ENCODE measurements at regions not wholly inside any gene's neighbourhood (a gene's known extent, or its start where the extent isn't known, plus 50 kb on each side); places are given as distances from the start of the nearest gene placed in this dataset.

DNA sequence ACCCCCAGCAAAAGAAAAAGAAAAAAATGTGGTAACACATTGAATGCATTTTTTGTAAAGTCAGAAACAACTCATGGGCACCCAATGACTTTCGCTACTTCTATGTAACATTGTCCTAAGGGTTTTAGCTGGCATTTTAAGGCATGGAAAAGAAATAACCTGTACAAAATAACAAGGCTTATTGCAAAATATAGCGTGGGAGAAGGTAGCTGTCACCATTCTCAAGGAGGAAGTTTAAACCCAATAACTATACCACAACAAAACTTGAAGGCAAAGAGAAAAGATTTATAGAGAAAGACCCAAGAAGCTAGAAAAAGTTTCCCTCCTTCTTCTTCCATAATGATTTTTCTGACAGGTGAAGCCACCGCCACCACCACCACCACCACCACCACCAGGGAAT, 55.7 kb upstream of the ACP3 start:
- Histone ChIP-seq H3K9ac (ENCODE audit: low read length) (no peak overlapping the region), H3K27me3 (replicated peaks; ENCODE audit: control insufficient read depth, insufficient read depth, low read length) (no peaks in the 10 kb centered on the region), H3K36me3 (ENCODE audit: control insufficient read depth, insufficient read depth, low read length, severe bottlenecking) (no peaks in the 10 kb centered on the region), H3K4me3 (ENCODE audit: low read length) (no peak overlapping the region), H3K4me1 (ENCODE audit: control insufficient read depth, insufficient read depth, low read length) (peaks cover 19% of the 10 kb centered on the region), H3K9me3 (ENCODE audit: control insufficient read depth, low read length) (no peaks in the 10 kb centered on the region)
- DNase-seq (ENCODE audit: low read depth) = no peak

DNA sequence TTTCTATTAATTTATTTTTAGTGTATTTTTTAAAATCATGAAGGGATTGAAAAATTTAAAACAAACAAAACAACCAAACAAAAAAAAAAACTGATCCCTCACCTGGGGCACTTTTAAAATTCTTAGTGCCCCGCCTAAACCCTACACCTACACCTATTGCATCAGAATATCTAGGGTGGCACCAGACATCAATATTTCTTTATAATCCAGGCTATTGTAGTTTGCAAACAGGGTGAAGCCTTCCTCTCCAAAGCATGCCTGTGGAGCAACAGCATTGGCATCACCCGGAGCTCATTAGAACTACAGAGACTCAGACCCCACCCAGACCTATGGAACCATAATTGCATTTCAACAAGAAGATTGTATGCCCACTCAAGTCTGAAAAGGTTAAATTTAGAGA, 54.9 kb upstream of the ACP3 start:
- no peak for DNase-seq (ENCODE audit: low read depth)
- no peak overlapping the region for H3K4me3 ChIP-seq (ENCODE audit: low read length)
- H3K36me3 ChIP-seq (ENCODE audit: control insufficient read depth, insufficient read depth, low read length, severe bottlenecking) = no peaks in the 10 kb centered on the region
- H3K27me3 ChIP-seq (replicated peaks; ENCODE audit: control insufficient read depth, insufficient read depth, low read length) = no peaks in the 10 kb centered on the region
- no peak overlapping the region for H3K9ac ChIP-seq (ENCODE audit: low read length)
- H3K4me1 ChIP-seq (ENCODE audit: control insufficient read depth, insufficient read depth, low read length) = peaks cover 13% of the 10 kb centered on the region
- no peaks in the 10 kb centered on the region for H3K9me3 ChIP-seq (ENCODE audit: control insufficient read depth, low read length)

DNA sequence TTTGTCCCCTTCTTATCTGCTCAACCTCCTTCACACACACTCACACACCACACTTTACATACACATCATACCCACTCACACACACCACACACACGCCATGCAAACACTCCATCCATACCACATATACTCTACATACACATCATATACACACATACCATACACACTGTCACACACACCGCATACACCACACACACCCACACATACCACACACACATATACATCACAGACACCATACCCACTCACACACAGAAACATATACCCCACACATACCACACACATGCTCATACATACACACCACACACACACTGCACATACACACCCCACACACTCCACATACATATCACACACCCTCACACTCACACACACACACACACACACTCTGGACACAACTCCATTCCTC, 54.3 kb upstream of the ACP3 start:
- Histone ChIP-seq H3K4me1 (ENCODE audit: control insufficient read depth, insufficient read depth, low read length) (peaks cover 11% of the 10 kb centered on the region), H3K36me3 (ENCODE audit: control insufficient read depth, insufficient read depth, low read length, severe bottlenecking) (no peaks in the 10 kb centered on the region), H3K9me3 (ENCODE audit: control insufficient read depth, low read length) (no peaks in the 10 kb centered on the region), H3K4me3 (ENCODE audit: low read length) (no peak overlapping the region), H3K27me3 (replicated peaks; ENCODE audit: control insufficient read depth, insufficient read depth, low read length) (no peaks in the 10 kb centered on the region), H3K9ac (ENCODE audit: low read length) (no peak overlapping the region)
- no peak for DNase-seq (ENCODE audit: low read depth)

DNA sequence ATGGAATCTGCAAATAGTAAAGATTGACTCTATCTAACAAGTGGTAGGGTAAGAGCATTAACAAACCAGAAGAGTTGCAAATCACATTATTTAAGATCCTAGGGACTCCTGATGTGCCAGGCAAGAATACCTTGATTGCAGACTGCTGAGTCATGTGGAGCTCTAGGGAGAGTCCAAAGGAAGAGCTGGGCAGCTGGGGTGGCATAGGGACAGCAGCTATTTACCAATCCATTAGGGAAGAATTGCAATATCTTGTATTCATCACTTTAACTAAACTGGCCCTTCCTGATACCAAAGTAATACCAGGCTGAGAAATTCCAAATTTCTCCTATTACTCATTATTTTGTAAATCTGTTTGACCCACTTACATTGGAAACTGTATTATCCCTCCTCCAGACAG, 52.2 kb upstream of the ACP3 start:
- H3K36me3 ChIP-seq (ENCODE audit: control insufficient read depth, insufficient read depth, low read length, severe bottlenecking) = no peaks in the 10 kb centered on the region
- no peaks in the 10 kb centered on the region for H3K27me3 ChIP-seq (replicated peaks; ENCODE audit: control insufficient read depth, insufficient read depth, low read length)
- H3K9me3 ChIP-seq (ENCODE audit: control insufficient read depth, low read length) = no peaks in the 10 kb centered on the region
- peaks cover 11% of the 10 kb centered on the region for H3K4me1 ChIP-seq (ENCODE audit: control insufficient read depth, insufficient read depth, low read length)
- H3K4me3 ChIP-seq (ENCODE audit: low read length) = no peak overlapping the region
- DNase-seq (ENCODE audit: low read depth) = no peak
- no peak overlapping the region for H3K9ac ChIP-seq (ENCODE audit: low read length)

GRCh38 chr3:132265488-132265887, 51.7 kb upstream of the ACP3 start:
- Histone ChIP-seq H3K9me3 (ENCODE audit: control insufficient read depth, low read length) (no peaks in the 10 kb centered on the region), H3K4me3 (ENCODE audit: low read length) (no peak overlapping the region), H3K4me1 (ENCODE audit: control insufficient read depth, insufficient read depth, low read length) (peaks cover 11% of the 10 kb centered on the region), H3K9ac (ENCODE audit: low read length) (no peak overlapping the region), H3K27me3 (replicated peaks; ENCODE audit: control insufficient read depth, insufficient read depth, low read length) (no peaks in the 10 kb centered on the region), H3K36me3 (ENCODE audit: control insufficient read depth, insufficient read depth, low read length, severe bottlenecking) (no peaks in the 10 kb centered on the region)
- no peak for DNase-seq (ENCODE audit: low read depth)

- Histone ChIP-seq H3K9me3 (ENCODE audit: control insufficient read depth, low read length) (no peaks in the 10 kb centered on the region), H3K4me3 (ENCODE audit: low read length) (no peak overlapping the region), H3K9ac (ENCODE audit: low read length) (no peak overlapping the region), H3K36me3 (ENCODE audit: control insufficient read depth, insufficient read depth, low read length, severe bottlenecking) (no peaks in the 10 kb centered on the region), H3K27me3 (replicated peaks; ENCODE audit: control insufficient read depth, insufficient read depth, low read length) (no peaks in the 10 kb centered on the region), H3K4me1 (ENCODE audit: control insufficient read depth, insufficient read depth, low read length) (peaks cover 11% of the 10 kb centered on the region)
- DNase-seq (ENCODE audit: low read depth) = no peak
Measured at GRCh38 chr3:132267391-132267993, 49.7 kb upstream of the ACP3 start.
